ENCODE measurements at regions not wholly inside any gene's neighbourhood (a gene's known extent, or its start where the extent isn't known, plus 50 kb on each side); places are given as distances from the start of the nearest gene placed in this dataset.

DNA sequence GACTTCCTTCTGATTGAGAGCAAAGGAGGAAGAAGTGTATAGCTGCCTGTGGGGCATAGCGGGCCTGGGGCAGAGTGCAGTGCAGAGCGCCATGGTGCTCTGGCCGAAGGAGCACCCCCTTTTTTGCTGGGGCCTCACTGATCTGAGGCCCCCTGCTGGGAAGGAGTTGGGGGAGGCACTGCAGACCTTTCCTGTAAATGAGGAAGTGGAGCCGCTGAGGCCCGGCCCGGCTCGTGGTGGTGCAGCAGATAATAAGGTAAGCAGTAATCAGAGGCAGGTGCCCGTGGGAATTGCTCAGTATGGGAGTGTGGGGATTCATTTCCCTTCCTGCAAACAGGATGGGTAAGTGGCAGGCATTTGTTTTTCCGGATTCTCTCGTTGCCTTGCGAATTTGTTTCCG is 373.7 kb upstream of the MKI67 start:
- DNase-seq (ENCODE audit: low spot score), result no peak
- intact Hi-C loops (cut with DNase I), result no loop called here

DNA sequence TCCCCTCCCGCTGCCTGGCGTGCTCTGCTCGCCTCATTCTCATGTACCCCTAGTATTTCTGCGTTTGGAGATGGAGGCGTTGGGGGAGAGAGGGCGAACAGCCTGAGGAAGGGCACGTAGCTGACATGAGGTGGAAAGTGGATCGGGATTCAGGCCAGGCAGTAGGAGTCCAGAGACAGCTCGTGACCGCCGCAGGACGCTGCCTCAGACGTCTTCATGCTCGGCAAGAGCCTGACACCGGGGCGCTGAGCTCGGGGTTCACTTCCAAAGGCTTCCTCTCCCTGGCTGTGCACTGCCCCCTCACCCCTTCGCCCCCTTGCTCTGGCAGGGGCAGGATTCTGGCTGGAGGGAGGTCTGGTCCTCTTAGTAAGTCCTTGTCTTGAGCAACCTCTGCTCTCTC is 374.4 kb upstream of the MKI67 start:
- intact Hi-C loops (cut with DNase I), result no loop called here
- DNase-seq (ENCODE audit: low spot score), result no peak

DNA sequence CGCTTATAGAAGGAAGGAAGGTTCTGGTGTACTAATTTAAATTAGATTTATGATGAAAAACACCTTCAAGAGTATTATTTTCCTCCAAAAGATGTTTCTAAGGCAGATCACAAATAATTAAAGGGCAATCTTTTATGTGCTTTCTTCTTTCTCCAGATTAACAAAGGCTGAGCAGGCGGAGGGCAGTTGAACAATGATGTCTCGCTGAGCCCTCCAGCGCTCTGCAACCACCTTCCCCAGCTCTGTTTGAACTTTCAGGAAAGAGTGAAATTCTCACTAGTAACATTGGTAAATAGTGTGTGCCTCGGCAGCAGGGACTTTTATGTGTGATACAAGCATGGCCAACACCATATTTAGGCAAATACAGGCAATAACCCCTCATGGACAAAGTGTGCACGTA is 379.1 kb upstream of the MKI67 start:
- DNase-seq (ENCODE audit: low spot score), result no peak
- intact Hi-C loops (cut with DNase I), result no loop called here

DNA sequence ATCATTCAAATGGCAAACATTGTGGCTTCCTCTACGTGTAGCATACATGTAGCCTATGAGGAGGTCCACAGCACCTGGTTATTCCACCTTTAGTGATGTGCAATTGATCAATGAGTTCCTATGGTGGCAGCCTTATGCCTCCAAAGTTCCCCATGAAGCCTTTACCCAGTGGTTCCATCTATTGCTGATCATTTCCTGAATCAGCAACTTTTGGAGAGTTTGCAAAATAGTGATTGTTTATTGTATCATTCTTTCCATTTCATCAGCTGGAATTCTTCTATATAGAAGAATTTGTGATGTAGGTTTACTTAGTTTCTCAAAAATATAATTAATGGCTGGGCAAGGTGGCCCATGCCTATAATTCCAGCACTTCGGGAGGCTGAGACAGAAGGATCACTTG is 380.2 kb upstream of the MKI67 start:
- intact Hi-C loops (cut with DNase I), result no loop called here
- peak; percentile 31 for DNase-seq (ENCODE audit: low spot score)

DNA sequence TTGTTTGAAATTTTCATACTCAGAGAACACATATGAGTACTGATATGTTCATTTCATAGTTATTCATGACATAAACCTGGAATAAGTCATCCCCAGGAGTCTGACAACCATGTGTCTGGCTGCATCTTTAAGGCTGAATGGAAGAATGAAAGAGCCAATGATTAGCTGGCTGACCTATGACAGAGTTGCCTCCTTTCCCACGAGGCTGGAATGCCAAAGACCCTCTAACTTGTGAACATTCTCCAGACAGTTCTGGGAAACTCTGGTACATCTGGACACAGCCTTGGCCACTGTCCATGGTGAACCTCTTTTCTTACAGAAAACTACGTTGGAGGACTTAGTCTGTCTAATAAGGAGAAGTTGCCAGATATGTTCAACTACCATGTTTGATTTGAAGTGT is 380.8 kb upstream of the MKI67 start:
- intact Hi-C loops (cut with DNase I), result no loop called here

DNA sequence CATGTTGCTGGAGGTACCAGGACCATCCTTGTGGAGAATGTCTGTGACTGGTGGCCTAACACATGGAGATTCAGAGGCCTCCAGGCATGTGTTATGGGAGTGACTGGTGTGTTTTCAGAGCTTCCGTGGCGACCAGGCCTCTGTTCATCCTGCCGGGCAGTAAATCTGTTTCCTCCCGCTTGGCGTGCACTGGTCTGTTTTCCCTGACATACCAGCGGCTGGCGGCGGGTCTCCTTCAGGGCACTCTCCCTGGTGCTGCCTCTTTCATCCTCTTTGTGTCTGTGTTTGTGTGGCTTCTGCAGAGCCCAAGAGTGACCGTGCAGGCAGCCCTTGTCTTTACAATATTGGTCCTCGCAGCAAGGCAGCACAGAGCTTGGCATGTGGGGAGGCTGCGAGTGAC is 385.1 kb upstream of the MKI67 start:
- intact Hi-C loops (cut with DNase I), result no loop called here
- DNase-seq (ENCODE audit: low spot score), result no peak

More for the DNA sequence above, 380.8 kb upstream of the MKI67 start:
- DNase-seq (ENCODE audit: low spot score), result peak; percentile 36

DNA sequence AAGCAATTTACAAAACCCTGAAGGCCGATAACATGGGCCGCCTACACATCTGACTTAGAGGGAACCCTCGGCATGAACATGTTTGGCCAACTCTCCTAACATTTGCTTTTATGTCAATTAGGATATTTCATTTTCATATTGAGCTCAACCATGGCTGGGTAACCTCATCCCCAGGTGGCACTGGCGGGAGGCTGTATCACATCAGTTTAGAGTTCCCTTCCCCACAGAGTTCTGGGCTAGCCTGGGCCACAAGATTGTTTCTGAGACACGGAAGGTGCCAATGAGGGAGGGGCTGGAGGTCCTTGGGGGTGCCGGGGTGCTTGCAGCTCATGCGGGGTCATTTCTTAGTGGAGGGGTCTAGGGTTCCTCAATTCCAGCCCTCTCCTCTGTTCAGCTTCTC is 386.5 kb upstream of the MKI67 start:
- intact Hi-C loops (cut with DNase I), result no loop called here

DNA sequence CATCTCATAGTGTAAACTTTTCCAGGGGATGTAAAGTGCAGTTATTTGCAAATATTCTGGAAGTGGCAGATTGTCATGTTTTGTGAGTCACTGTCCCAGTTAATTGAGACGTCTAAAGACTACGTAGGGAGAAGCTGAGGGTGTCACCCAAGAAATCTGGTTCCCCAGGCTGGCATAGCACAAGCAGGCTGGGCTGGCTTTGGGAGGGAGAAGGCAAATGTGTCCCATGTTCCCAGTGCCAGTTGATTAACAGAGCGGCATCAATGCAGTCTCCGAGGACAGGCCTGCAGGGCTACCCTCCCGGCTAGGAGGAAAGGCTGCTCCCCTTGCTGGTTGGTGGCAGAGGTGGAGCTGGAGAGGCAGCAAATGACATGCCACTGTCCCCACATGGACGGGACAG is 388.3 kb upstream of the MKI67 start:
- DNase-seq (ENCODE audit: low spot score), result peak; percentile 33

More for the DNA sequence above, 386.5 kb upstream of the MKI67 start:
- DNase-seq (ENCODE audit: low spot score), result peak; percentile 41

DNA sequence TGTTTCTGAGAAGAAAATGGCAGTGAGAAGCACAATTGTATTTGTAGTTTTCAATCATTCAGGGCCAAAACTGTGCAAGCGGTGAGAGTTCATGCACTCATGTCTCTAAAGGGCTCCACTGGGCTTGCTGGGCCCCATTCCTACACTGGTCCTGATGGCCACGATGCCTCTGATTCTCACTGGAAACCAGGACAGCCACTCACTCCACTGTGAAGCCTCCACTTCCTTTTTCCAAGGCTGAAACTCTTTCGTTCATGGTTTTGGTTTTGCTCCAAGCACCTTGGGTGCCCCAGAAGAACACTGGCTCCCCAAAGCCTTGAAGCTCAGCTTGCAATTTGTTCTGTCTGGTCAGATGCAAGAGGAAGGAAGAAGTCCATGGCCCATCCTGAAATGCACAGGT is 390.0 kb upstream of the MKI67 start:
- peak; percentile 38 for DNase-seq (ENCODE audit: low spot score)
- intact Hi-C loops (cut with DNase I), result no loop called here

More for the DNA sequence above, 388.3 kb upstream of the MKI67 start:
- intact Hi-C loops (cut with DNase I), result no loop called here

DNA sequence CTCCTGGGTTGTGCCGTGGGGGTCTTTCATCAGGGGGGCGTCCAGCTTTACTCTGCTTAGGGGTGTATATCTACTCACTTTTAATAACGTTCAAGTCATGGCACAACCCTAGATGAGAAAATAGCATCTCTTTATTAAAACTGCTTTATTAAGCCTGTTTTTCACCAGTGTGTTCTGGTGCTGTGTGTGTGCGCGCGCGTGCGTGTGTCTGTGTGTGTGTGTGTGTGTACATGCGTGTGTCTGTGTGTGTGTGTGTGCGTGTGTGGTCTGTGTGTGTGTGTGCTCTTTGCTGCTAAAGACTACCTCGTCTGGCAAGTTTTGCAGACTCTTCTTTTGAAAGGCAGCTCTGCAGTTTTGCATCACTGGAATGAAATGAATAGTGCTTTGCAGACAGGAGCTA is 390.9 kb upstream of the MKI67 start:
- no peak for DNase-seq (ENCODE audit: low spot score)
- intact Hi-C loops (cut with DNase I), result no loop called here

DNA sequence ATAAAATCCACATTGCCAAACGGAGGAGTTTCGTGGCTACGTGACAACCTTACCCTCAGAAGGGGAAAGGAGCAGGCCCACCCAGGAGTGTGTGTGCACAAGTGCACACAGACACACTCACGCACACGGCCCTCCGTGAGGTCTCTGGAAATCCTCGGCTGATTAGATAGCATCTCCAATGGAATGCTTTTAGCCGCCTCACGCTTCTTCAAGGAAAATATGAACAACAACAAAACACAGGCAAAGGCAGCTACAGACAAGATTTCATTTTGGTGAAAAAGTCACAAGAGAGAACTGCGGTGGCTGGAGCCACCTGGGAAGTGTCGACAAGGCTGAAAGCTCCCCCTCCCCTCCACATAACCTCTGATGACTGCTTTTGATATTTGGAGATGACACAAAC is 391.8 kb upstream of the MKI67 start:
- intact Hi-C loops (cut with DNase I), result no loop called here
- peak; percentile 6 for DNase-seq (ENCODE audit: low spot score)

DNA sequence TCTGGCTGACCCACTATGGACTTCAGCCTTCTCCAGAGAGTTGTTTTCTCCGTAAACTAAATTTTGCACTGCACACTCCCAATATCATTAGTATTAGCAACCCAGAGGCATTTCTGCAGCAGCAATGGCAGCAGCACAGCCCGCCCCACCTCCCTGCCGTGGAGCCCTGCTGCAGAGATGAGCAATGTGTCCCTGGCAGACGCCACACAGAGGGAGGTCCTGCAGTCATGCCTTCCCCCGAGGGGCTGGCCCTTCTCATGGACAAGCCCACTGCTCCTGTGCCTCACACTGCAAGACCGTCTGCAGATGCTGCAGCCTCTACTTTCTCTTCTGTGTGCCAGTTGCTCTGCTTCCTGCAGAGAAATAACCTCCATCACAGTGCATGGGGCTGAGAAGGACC is 393.4 kb upstream of the MKI67 start:
- peak; percentile 51 for DNase-seq (ENCODE audit: low spot score)
- intact Hi-C loops (cut with DNase I), result no loop called here

DNA sequence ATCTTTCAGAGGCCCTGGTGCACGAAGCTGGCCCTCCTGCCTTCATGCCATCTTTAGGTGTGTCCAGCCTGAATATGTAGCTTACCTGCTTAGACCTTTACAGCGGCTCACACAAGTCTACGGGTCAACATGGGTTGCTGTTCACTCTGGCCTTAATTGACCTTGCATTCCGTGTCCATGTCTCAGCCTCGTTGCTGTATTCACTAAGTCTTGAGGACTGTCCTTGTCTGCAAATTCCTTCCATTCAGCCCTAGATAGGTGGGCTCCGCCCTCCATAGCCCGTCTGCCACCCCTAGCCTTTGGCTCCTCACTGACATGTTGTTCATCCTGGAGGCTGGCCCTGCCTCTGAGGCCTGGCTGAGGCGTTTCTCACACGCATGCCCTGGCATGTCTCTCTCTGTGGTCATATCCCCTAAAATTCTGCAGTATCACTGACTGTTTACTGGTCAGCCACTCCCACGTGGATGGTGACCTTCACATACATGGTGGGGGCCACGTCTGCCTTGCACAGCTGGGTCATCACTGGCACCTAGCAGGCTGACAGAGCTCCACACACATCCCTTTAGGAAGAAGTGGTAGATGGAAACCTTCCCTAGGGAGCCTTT is 394.1 kb upstream of the MKI67 start:
- DNase-seq (ENCODE audit: low spot score), result peak; percentile 69
- intact Hi-C loops (cut with DNase I), result no loop called here

DNA sequence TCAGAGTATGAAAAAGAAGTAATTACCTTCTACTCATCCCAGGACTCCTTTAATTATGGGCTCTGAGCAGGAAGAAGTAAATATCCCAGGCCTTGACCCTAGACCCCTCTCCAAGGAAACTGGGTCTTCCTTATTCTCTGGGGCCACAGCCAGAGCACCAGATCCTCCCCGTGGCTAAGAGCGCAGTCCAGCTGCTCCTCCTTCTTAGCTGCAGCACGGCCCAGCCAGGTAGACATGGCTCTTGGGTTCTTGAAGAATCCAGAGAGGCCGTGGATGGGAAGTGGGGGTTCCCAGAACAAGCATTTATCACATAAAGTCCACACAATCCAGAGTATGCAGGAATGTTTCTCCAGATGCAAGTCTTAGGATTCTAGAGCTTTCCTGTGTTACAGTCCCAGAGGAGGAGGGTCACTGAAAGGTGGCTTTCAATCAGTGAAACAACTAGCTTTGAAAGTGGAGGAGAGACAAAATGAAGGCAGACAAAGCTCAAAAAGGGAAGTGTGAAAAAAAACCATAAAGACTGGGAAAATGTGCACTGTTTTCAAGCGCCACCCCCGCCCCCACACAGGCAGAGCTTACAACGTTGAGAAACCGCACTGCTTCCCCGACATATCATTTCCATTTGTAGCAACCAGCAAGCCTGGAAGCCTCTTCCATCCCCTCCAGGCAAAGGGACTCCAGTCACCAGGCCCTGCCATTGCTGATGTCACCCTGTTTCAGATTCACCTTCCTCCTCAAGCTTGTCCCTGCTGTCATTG is 396.5 kb upstream of the MKI67 start:
- intact Hi-C loops (cut with DNase I), result no loop called here
- peak; percentile 22 for DNase-seq (ENCODE audit: low spot score)

DNA sequence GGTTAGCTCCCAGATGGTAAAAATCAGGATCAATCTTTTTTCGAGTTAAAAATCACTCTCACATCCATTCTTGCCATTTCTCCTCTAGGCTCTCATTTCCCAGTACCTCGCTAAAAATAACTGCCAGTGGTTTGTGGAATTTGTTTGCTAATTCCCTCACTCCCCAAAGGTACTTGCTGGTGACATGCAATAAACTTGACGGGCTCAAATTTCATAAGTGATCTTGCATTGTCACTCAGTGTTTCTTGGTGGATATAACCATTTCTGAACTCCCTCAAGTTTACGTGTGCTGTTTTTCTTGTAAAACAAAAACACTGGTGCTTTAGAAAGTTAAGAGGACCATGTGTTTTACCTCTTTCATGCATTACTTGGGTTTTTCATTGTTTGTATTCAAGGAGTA is 399.2 kb upstream of the MKI67 start:
- no peak for DNase-seq (ENCODE audit: low spot score)
- intact Hi-C loops (cut with DNase I), result loop anchor here (5.0 kb wide), 1 partner anchor 203 kb away; no protein-coding TSS in a partner anchor

DNA sequence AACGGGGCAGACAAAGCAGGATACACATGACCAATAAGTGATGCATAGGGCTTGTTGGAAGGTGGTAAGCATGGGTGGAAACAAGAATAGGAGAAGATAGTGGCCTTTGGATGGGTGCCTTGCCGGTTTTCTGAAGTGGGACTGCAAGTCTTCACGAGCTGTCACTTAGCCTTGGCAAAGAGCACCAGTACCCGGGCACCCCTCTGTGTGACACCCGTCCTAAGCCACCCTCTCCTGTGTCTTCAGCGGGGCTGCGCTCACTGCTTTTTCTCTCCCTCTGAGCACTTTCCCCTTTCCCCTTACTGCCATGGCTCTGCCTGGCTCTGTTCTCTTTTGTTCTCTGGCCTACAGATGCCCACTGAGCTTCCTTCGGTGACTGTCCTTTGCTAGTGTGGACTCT is 399.7 kb upstream of the MKI67 start:
- peak; percentile 66 for DNase-seq (ENCODE audit: low spot score)
- intact Hi-C loops (cut with DNase I), result loop anchor here (5.0 kb wide), 1 partner anchor 204 kb away; no protein-coding TSS in a partner anchor

DNA sequence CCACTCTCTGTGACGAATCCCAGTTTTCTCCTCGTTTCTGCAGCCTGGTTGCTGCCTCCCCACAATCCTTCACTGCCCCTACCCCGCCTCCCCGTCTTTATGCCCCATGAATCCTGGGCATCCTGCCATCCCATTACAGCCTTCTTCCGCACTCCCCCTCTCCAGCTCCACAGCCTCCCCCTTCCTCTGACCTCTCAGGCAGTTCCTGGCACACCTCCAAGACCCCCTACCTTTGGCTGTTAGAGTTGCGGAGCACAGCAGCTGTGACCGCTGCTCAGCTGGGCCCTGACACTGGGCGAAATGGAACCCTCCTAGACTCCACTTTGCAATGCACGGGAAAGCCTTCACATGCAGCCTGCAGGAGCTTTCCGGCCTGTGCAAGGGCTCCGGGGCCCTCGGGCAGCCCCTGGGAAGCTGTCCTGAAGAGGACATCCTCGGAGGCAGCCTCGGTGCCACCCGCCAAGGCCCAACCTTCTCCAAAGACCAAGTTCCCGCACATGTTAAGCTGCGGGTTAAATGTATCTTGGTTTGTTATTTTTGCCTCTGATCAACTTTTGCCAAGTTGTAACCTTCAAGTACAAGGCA is 400.7 kb upstream of the MKI67 start:
- intact Hi-C loops (cut with DNase I), result loop anchor here (5.0 kb wide), 1 partner anchor 205 kb away; no protein-coding TSS in a partner anchor
- peak; percentile 66 for DNase-seq (ENCODE audit: low spot score)

DNA sequence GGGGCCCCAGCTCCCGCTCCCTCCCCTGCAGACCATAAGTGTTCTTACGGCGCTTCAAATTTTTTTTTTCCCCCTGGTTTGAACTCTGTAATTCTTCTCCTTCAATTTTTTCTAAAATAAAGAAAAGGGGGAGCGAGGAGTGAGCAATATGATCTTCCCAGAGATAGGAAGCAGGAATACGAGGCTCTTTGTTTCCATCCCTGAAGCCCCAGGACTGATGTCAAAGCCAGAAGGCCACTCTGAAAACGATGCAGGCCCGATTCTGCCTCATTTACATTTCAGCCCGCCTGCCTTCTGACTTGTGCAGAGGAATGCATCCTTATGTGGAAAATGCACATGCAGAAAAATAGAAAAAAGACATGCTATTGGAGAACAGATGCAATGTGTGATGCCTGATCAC is 401.5 kb upstream of the MKI67 start:
- peak; percentile 64 for DNase-seq (ENCODE audit: low spot score)
- intact Hi-C loops (cut with DNase I), result loop anchor here (5.0 kb wide), 1 partner anchor 205 kb away; no protein-coding TSS in a partner anchor

DNA sequence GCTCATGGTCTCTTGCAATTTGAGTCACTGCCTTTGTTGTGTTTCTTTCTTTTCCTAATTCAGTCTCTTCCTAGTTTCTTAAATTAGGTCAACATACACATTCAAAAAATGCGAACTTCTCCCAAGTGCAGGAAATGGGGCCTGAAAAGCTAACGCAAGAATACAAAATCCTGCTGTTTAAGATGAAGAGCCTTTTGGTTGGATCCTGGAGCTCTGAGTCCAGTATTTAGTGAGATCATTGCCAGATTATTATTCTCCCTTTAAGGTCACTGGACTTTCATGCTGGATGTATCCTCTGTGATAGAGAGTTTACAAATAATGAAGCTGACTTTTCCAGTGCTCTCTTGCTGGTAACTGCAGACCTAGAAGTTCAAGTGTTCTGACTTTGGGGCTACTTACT is 401.9 kb upstream of the MKI67 start:
- no peak for DNase-seq (ENCODE audit: low spot score)
- intact Hi-C loops (cut with DNase I), result loop anchor here (5.0 kb wide), 1 partner anchor 206 kb away; no protein-coding TSS in a partner anchor

DNA sequence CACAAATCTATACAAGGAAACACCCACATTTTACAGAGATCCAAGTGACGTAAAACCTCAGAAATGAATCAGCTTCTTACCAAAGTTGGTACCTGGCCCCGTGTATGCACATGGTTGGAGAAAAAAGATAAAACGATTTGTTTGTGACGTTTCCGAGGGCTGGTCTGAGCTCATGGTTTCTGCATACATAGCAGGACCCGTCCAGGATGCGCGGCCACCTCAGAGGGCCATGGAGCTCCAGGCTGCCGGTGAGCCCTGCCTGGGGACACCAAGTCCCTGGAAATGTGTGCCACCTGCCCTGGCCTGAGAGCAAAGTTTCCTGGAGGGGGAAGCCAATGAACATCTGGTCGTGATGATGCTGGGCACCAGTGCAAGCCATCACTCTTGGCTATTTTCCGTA is 402.6 kb upstream of the MKI67 start:
- intact Hi-C loops (cut with DNase I), result loop anchor here (5.0 kb wide), 1 partner anchor 206 kb away; no protein-coding TSS in a partner anchor
- DNase-seq (ENCODE audit: low spot score), result peak; percentile 67

DNA sequence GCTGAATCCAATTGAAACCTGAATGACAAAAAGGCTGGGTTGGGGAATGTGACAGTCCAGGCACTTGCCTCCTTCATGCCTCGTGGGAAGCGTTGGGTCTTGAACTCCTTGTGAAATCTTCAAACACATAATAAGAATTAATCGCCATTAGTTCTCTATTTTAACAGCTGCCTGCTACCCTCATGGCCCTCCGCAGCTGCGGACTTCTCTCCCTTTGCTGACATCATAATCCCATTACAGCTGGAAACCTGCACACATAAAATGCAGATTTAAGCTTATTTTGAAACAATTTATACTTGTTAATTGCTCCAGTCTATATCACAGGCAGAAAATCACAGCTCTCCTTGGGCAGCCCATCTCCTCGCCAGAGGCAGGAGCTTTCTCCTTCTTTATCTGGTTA is 403.0 kb upstream of the MKI67 start:
- DNase-seq (ENCODE audit: low spot score), result no peak
- intact Hi-C loops (cut with DNase I), result loop anchor here (5.0 kb wide), 1 partner anchor 207 kb away; no protein-coding TSS in a partner anchor

Measured in cardiac septum (tissue), 1 donor.